CD4-positive, CD25-positive, alpha-beta regulatory T cell (primary cell): ENCODE measurements at regions not wholly inside any gene's neighbourhood (a gene's known extent, or its start where the extent isn't known, plus 50 kb on each side); places are given as distances from the start of the nearest gene placed in this dataset.

ENCODE experiments used
- ATAC-seq, 2 donors: fragments of 150-1000 bp; cut with Tn5 transposase; one replicate each; pipeline ENCODE4 v1.10.0; 2021; ENCODE audit warnings: low read depth in 2 of 2, moderate number of reproducible peaks in 2 of 2, moderate library complexity in 1 of 2
- DNase-seq, 3 donors: peaks; one replicate each; pipeline versions ENCODE4 v3.0.0 to v3.0.0-alpha.2; 2012 to 2022; ENCODE audit warnings: mixed read lengths in 1 of 3
- H3K27ac ChIP-seq: one replicate; pipeline ENCODE4 v1.7.0; 2013; ENCODE audit warnings: mild to moderate bottlenecking, low read length; ENCODE audit not compliant: insufficient read depth, poor library complexity, severe bottlenecking
- H3K27me3 ChIP-seq: one replicate; pipeline ENCODE4 v1.7.0; 2013; ENCODE audit warnings: low read length; ENCODE audit not compliant: control insufficient read depth, insufficient read depth
- H3K36me3 ChIP-seq: one replicate; pipeline ENCODE4 v1.7.0; 2013; ENCODE audit warnings: mild to moderate bottlenecking, low read length, moderate library complexity; ENCODE audit not compliant: control insufficient read depth, insufficient read depth
- H3K4me1 ChIP-seq: 2 replicates; pipeline ENCODE4 v1.7.0; 2013; ENCODE audit warnings: mild to moderate bottlenecking, low read length; ENCODE audit not compliant: insufficient read depth, control insufficient read depth, poor library complexity, severe bottlenecking
- H3K4me3 ChIP-seq: one replicate; pipeline ENCODE4 v1.7.0; 2013; ENCODE audit warnings: low read depth, mild to moderate bottlenecking, low read length, moderate library complexity
- H3K9me3 ChIP-seq, 2 experiments: 1 replicate in 1 of 2; 2 replicates in 1 of 2; pipeline ENCODE4 v1.7.0; 2013; ENCODE audit warnings: low read length in 2 of 2, mild to moderate bottlenecking in 1 of 2, moderate library complexity in 1 of 2; ENCODE audit not compliant: control insufficient read depth in 2 of 2
- H3K27ac Mint-ChIP-seq, 3 donors: one replicate each; pipeline ENCODE4 v1.8.0; 2020 to 2022; ENCODE audit warnings: mild to moderate bottlenecking in 3 of 3, mixed read lengths in 3 of 3, moderate library complexity in 2 of 3
- H3K27me3 Mint-ChIP-seq: one replicate; pipeline ENCODE4 v1.8.0; 2022; ENCODE audit warnings: mild to moderate bottlenecking, mixed read lengths
- H3K36me3 Mint-ChIP-seq: one replicate; pipeline ENCODE4 v1.8.0; 2020; ENCODE audit warnings: mixed read lengths
- H3K4me1 Mint-ChIP-seq, 4 donors: one replicate each; pipeline ENCODE4 v1.8.0; 2020 to 2022; ENCODE audit warnings: mixed read lengths in 4 of 4, mild to moderate bottlenecking in 1 of 4
- H3K4me3 Mint-ChIP-seq, 4 donors: one replicate each; pipeline ENCODE4 v1.8.0; 2020 to 2022; ENCODE audit warnings: mild to moderate bottlenecking in 4 of 4, mixed read lengths in 4 of 4, moderate library complexity in 3 of 4
- H3K9me3 Mint-ChIP-seq, 7 donors: one replicate each; pipeline ENCODE4 v1.8.0; 2020 to 2022; ENCODE audit warnings: mixed read lengths in 7 of 7, mild to moderate bottlenecking in 3 of 7, moderate library complexity in 2 of 7

DNA sequence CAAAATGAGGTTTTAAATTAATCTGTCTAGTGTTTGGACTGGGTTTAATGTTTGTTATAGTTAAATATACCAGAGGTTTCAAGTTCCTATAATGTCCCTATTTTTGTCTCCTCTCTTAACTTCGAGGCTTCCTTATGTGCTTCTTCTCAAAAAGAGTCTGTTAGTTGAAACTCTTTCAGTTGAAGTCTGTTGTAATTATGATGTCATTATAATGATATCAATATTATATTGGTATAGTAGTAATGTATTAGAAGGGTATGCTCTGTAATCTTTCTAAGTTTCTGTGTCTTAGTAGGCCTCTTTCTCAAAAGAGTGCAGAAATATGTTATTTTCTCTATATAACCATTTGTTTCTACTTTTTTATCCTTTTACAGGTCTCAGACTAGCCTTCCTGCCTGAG is 1148.0 kb downstream of the NSUN3 start:
- no peaks in the 10 kb centered on the region for H3K27me3 Mint-ChIP-seq
- peaks cover 0 to 9% (median 3%) of the 10 kb centered on the region in 7 donors for H3K9me3 Mint-ChIP-seq
- Histone ChIP-seq H3K36me3 (no peaks in the 10 kb centered on the region), H3K27ac (no peak overlapping the region), H3K27me3 (no peaks in the 10 kb centered on the region), H3K4me3 (no peak overlapping the region), H3K9me3 (peaks cover 0 to 4% of the 10 kb centered on the region in 2 experiments), H3K4me1 (no peaks in the 10 kb centered on the region)
- H3K27ac Mint-ChIP-seq: no peak overlapping the region
- no peaks in the 10 kb centered on the region for H3K36me3 Mint-ChIP-seq
- DNase-seq (no peak), ATAC-seq (no peak)
- no peaks in the 10 kb centered on the region for H3K4me1 Mint-ChIP-seq
- no peak overlapping the region for H3K4me3 Mint-ChIP-seq

GRCh38 chr3:95212117-95212516 is 1149.3 kb downstream of the NSUN3 start:
- H3K4me1 ChIP-seq: no peaks in the 10 kb centered on the region
- H3K4me3 Mint-ChIP-seq: no peak overlapping the region
- no peaks in the 10 kb centered on the region for H3K36me3 ChIP-seq
- H3K27ac Mint-ChIP-seq: no peak overlapping the region
- peaks cover 0 to 11% (median 1%) of the 10 kb centered on the region in 7 donors for H3K9me3 Mint-ChIP-seq
- H3K9me3 ChIP-seq: peaks cover 0 to 4% of the 10 kb centered on the region in 2 experiments
- DNase-seq (no peak), ATAC-seq (no peak)
- no peaks in the 10 kb centered on the region for H3K4me1 Mint-ChIP-seq
- H3K36me3 Mint-ChIP-seq: no peaks in the 10 kb centered on the region
- H3K27ac ChIP-seq: no peak overlapping the region
- H3K27me3 Mint-ChIP-seq: no peaks in the 10 kb centered on the region
- no peaks in the 10 kb centered on the region for H3K27me3 ChIP-seq
- no peak overlapping the region for H3K4me3 ChIP-seq

DNA sequence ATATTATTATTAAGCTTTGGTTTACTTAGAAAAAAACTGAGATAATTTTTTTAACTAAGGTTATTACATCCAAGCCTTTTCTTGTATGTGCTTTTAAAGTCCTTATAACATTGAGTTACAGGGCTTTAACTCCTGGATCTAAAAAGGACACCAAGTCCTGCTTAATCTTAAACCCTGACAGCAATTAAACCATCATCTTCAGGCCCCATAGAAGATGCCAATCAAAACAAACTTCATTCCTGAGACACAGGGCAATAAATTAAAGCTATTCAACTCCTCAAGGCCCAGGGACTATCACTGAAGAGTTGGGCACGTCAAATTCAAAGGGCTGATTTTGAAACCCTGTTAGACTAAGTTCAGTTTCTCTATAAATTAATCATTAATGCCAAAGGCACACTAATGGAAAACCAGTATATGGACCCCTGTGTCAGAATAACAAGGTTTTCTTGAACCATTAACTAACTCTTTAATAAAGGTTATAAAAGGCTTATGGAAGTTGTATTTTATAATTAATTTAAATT is 1152.6 kb downstream of the NSUN3 start:
- Histone ChIP-seq H3K36me3 (no peaks in the 10 kb centered on the region), H3K27ac (no peak overlapping the region), H3K4me3 (no peak overlapping the region), H3K9me3 (no peaks in the 10 kb centered on the region), H3K27me3 (no peaks in the 10 kb centered on the region), H3K4me1 (no peaks in the 10 kb centered on the region)
- Mint-ChIP-seq H3K4me3 (no peak overlapping the region), H3K9me3 (peaks cover 0 to 12% (median 5%) of the 10 kb centered on the region in 7 donors), H3K4me1 (no peaks in the 10 kb centered on the region), H3K36me3 (no peaks in the 10 kb centered on the region), H3K27me3 (no peaks in the 10 kb centered on the region), H3K27ac (no peak overlapping the region)
- DNase-seq (no peak), ATAC-seq (no peak)

- Mint-ChIP-seq H3K36me3 (no peaks in the 10 kb centered on the region), H3K4me1 (no peaks in the 10 kb centered on the region), H3K4me3 (no peak overlapping the region), H3K27me3 (no peaks in the 10 kb centered on the region), H3K9me3 (peaks cover 0 to 13% (median 5%) of the 10 kb centered on the region in 7 donors), H3K27ac (no peak overlapping the region)
- H3K4me1 ChIP-seq: no peaks in the 10 kb centered on the region
- DNase-seq: no peak
- H3K4me3 ChIP-seq: no peak overlapping the region
- H3K9me3 ChIP-seq: no peaks in the 10 kb centered on the region
- no peaks in the 10 kb centered on the region for H3K27me3 ChIP-seq
- H3K27ac ChIP-seq: no peak overlapping the region
- ATAC-seq: no peak
- no peaks in the 10 kb centered on the region for H3K36me3 ChIP-seq
These were observed 1154.8 kb downstream of the NSUN3 start for GRCh38 chr3:95217661-95218060.

DNA sequence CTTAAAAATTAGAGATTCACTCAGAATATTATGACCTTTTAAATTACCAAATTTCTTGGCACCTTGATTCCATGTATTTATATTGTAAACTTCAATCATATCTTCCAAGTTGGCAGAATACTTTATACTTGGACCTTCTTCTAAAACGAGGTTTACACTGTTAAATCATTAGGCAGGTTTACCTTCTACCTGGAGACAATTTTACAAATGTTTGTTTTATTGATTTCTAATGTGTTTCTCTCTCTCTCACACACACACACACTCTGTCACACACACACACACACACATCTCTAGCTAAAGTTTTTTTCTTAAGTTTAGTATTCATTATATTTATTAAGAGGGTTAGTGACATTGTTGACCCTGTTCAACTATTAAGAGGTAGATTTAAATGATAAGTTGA is 1155.6 kb downstream of the NSUN3 start:
- no peak for ATAC-seq
- Histone ChIP-seq H3K27ac (no peak overlapping the region), H3K4me3 (no peak overlapping the region), H3K9me3 (no peaks in the 10 kb centered on the region), H3K4me1 (no peaks in the 10 kb centered on the region), H3K27me3 (no peaks in the 10 kb centered on the region), H3K36me3 (no peaks in the 10 kb centered on the region)
- no peaks in the 10 kb centered on the region for H3K36me3 Mint-ChIP-seq
- peaks cover 0 to 13% (median 5%) of the 10 kb centered on the region in 7 donors for H3K9me3 Mint-ChIP-seq
- no peak overlapping the region for H3K27ac Mint-ChIP-seq
- DNase-seq: no peak
- H3K4me3 Mint-ChIP-seq: no peak overlapping the region
- no peaks in the 10 kb centered on the region for H3K4me1 Mint-ChIP-seq
- no peaks in the 10 kb centered on the region for H3K27me3 Mint-ChIP-seq

DNA sequence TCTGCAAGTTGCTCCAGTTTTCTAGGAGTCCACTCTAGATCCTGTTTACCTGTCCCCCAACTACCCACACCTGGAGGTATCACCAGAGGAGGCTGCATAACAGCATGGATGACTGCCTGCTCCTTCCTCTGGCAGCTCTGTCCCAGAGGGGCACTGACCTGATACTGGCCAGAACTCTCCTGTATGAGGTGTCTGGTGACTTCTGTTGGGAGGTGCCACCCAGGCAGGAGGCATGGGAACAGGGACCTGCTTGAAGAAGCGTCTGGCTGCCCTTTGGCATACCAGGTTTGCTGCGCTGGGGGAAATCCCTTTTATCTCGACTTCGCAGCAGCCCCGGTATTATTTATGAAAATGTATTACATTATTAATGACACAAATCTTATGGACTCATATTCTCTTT is 1163.6 kb downstream of the NSUN3 start:
- Histone ChIP-seq H3K27me3 (no peaks in the 10 kb centered on the region), H3K9me3 (peaks cover 2 to 7% of the 10 kb centered on the region in 2 experiments), H3K27ac (no peak overlapping the region), H3K4me1 (no peaks in the 10 kb centered on the region), H3K4me3 (no peak overlapping the region), H3K36me3 (no peaks in the 10 kb centered on the region)
- no peaks in the 10 kb centered on the region for H3K4me1 Mint-ChIP-seq
- H3K4me3 Mint-ChIP-seq: peak overlapping the region in 1 of 4 donors; percentile 10
- DNase-seq (no peak), ATAC-seq (no peak)
- H3K27me3 Mint-ChIP-seq: no peaks in the 10 kb centered on the region
- no peaks in the 10 kb centered on the region for H3K36me3 Mint-ChIP-seq
- no peak overlapping the region for H3K27ac Mint-ChIP-seq
- H3K9me3 Mint-ChIP-seq: peaks cover 2 to 32% (median 5%) of the 10 kb centered on the region in 7 donors

DNA sequence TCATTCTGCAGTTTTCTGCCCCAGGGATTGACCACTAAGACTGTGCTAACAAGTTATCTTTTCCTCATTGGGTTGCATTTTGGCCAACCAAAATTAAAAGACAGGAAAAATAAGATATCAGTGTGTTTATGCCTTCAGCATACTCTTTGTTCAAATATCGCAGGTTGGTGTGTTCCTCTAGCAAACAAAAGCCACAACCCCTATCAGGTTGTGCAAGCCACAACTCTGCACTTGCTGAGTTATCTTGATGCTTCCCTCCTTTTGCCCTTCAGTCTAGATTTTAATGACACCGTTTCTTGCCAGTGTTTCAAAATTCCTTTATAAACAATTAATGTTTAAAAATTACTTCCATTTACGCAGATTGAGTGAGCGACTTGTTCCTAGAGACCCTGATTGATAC is 1164.2 kb downstream of the NSUN3 start:
- no peak for ATAC-seq

GRCh38 chr3:95228416-95228815 is 1165.6 kb downstream of the NSUN3 start:
- Mint-ChIP-seq H3K9me3 (peaks cover 2 to 28% (median 6%) of the 10 kb centered on the region in 7 donors), H3K4me1 (no peaks in the 10 kb centered on the region), H3K4me3 (no peak overlapping the region), H3K27ac (no peak overlapping the region), H3K36me3 (no peaks in the 10 kb centered on the region), H3K27me3 (no peaks in the 10 kb centered on the region)
- Histone ChIP-seq H3K27me3 (no peaks in the 10 kb centered on the region), H3K27ac (no peak overlapping the region), H3K4me3 (no peak overlapping the region), H3K9me3 (peaks cover 2 to 7% of the 10 kb centered on the region in 2 experiments), H3K36me3 (no peaks in the 10 kb centered on the region), H3K4me1 (no peaks in the 10 kb centered on the region)
- DNase-seq: no peak
- ATAC-seq: no peak

More for the DNA sequence above, 1164.2 kb downstream of the NSUN3 start:
- Histone ChIP-seq H3K27me3 (no peaks in the 10 kb centered on the region), H3K4me3 (no peak overlapping the region), H3K27ac (no peak overlapping the region), H3K4me1 (no peaks in the 10 kb centered on the region), H3K9me3 (peaks cover 2 to 7% of the 10 kb centered on the region in 2 experiments), H3K36me3 (no peaks in the 10 kb centered on the region)
- no peaks in the 10 kb centered on the region for H3K4me1 Mint-ChIP-seq
- H3K27me3 Mint-ChIP-seq: no peaks in the 10 kb centered on the region
- DNase-seq: no peak
- no peaks in the 10 kb centered on the region for H3K36me3 Mint-ChIP-seq
- no peak overlapping the region for H3K4me3 Mint-ChIP-seq
- H3K27ac Mint-ChIP-seq: no peak overlapping the region
- peaks cover 2 to 25% (median 5%) of the 10 kb centered on the region in 7 donors for H3K9me3 Mint-ChIP-seq
